Tibial artery (tissue), 4 donors: ENCODE measurements at regions not wholly inside any gene's neighbourhood (a gene's known extent, or its start where the extent isn't known, plus 50 kb on each side); places are given as distances from the start of the nearest gene placed in this dataset.

Experiments used
- DNase-seq, 2 donors: peaks; one replicate each; pipeline ENCODE4 v3.0.0-alpha.2; 2019
- H3K27ac ChIP-seq, 2 donors: fragments of 200-600 bp; sonication (generic) in 1 of 2; 1 replicate in 1 of 2; 2 replicates in 1 of 2; pipeline ENCODE4 v1.5.1; 2018 to 2019; ENCODE audit warnings: mild to moderate bottlenecking in 1 of 2
- H3K27me3 ChIP-seq, 2 donors: fragments of 200-600 bp; sonication (generic) in 1 of 2; one replicate each; pipeline versions ENCODE4 v1.5.1 to v1.6.0; 2016 to 2019
- H3K36me3 ChIP-seq, 3 donors: fragments of 200-600 bp; sonication (generic) in 2 of 3; one replicate each; pipeline ENCODE4 v1.5.1; 2016 to 2019; ENCODE audit warnings: mild to moderate bottlenecking in 2 of 3
- H3K4me1 ChIP-seq, 4 donors: fragments of 200-600 bp; sonication (generic) in 2 of 4; 1 replicate in 3 of 4; 2 replicates in 1 of 4; pipeline ENCODE4 v1.5.1; 2016 to 2019
- H3K4me3 ChIP-seq, 2 donors: fragments of 200-600 bp; sonication (generic) in 1 of 2; 1 replicate in 1 of 2; 2 replicates in 1 of 2; pipeline ENCODE4 v1.5.1; 2018 to 2019; ENCODE audit warnings: mild to moderate bottlenecking in 2 of 2
- H3K9me3 ChIP-seq, 3 donors: fragments of 200-600 bp; sonication (generic) in 1 of 3; one replicate each; pipeline ENCODE4 v1.5.1; 2016 to 2019
- intact Hi-C: fragments of 100-400 bp; cut with DNase I; formaldehyde crosslinking; loops from one replicate; pipeline ENCODE4 v1.15.0; 2023; ENCODE audit warnings: low total_unique reads
- TF ChIP-seq, protein P1 (sequence below), 2 experiments: fragments of 200-600 bp in 1 of 2; fragments of 450-650 bp in 1 of 2; IDR thresholded peaks; one replicate each; pipeline ENCODE4 v1.5.1; 2017 to 2019; ENCODE audit warnings: antibody characterized with exemption in 2 of 2, mild to moderate bottlenecking in 1 of 2, moderate library complexity in 1 of 2

DNA sequence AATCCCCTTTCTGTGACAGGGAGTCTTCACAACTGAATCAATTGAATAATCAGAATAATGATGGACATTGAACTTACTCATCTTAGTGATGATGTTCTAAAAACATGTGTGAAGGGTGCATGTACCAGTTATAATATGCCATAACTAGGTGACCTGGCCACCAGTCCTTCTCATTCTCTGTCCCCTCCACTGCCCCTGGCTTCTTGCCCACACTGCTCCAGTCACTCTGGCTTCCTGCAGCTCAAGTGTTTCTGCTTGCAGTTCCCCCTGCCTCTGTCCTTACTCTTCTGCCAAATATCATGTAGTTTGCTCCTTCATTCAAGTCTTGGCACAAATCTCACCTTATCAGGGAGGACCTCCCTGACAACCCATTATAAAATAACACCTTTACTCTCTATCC is 168.1 kb upstream of the SLC7A11 start:
- intact Hi-C loops, result no loop called here
- H3K27ac ChIP-seq, result no peak overlapping the region
- H3K27me3 ChIP-seq, result no peaks in the 10 kb centered on the region
- no peaks in the 10 kb centered on the region for H3K9me3 ChIP-seq
- TF ChIP-seq, protein P1, sequence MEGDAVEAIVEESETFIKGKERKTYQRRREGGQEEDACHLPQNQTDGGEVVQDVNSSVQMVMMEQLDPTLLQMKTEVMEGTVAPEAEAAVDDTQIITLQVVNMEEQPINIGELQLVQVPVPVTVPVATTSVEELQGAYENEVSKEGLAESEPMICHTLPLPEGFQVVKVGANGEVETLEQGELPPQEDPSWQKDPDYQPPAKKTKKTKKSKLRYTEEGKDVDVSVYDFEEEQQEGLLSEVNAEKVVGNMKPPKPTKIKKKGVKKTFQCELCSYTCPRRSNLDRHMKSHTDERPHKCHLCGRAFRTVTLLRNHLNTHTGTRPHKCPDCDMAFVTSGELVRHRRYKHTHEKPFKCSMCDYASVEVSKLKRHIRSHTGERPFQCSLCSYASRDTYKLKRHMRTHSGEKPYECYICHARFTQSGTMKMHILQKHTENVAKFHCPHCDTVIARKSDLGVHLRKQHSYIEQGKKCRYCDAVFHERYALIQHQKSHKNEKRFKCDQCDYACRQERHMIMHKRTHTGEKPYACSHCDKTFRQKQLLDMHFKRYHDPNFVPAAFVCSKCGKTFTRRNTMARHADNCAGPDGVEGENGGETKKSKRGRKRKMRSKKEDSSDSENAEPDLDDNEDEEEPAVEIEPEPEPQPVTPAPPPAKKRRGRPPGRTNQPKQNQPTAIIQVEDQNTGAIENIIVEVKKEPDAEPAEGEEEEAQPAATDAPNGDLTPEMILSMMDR (IDR thresholded peaks at IDR 0.05), result no peak
- H3K4me1 ChIP-seq, result peaks cover 0 to 2% (median 0%) of the 10 kb centered on the region in 4 donors
- H3K4me3 ChIP-seq, result no peak overlapping the region
- no peak for DNase-seq
- no peaks in the 10 kb centered on the region for H3K36me3 ChIP-seq

DNA sequence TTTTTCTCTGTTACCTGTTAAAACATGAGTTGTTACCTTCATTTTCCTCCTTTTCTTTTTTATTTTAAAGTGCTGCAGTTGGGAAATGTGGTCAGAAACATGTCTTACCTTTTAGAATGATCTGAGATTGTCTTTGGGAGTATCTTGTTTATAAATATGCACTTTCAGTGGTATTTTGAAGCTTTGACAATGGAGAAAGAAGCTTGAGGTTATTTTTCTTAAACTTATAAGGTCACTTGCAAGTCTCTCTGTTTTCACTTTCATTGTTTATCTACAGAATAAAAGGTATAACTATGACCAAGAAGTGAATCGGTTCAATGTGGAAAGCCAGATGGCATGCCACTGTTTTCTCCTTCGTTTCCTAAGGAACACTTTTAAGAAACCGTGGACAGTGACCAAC is 167.5 kb upstream of the SLC7A11 start:
- H3K9me3 ChIP-seq, result no peaks in the 10 kb centered on the region
- no peak overlapping the region for H3K27ac ChIP-seq
- TF ChIP-seq, protein P1 (IDR thresholded peaks at IDR 0.05), result no peak
- DNase-seq, result no peak
- H3K4me3 ChIP-seq, result no peak overlapping the region
- no peaks in the 10 kb centered on the region for H3K27me3 ChIP-seq
- peaks cover 0 to 2% (median 0%) of the 10 kb centered on the region in 4 donors for H3K4me1 ChIP-seq
- intact Hi-C loops, result no loop called here
- H3K36me3 ChIP-seq, result no peaks in the 10 kb centered on the region

DNA sequence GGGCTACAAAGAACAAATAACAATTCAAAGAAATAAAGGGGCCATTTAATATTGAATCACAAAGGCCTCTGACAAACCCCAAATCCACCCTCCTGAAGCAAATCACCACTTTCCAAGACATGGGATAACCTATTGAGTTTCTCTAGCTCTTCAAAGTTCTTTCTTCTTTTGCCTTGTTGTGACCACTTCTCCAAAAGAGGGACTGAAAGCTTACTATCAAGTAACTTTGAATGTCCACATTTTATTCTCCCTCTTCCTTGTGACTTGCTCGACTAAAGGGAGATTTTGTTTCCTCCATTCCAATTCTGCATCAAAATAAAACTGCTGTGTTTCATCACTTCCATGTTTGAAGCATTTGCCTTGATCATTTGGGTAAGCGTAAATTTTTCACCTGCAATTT is 166.6 kb upstream of the SLC7A11 start:
- no peaks in the 10 kb centered on the region for H3K9me3 ChIP-seq
- peaks cover 0 to 2% (median 0%) of the 10 kb centered on the region in 4 donors for H3K4me1 ChIP-seq
- no peaks in the 10 kb centered on the region for H3K27me3 ChIP-seq
- no peaks in the 10 kb centered on the region for H3K36me3 ChIP-seq
- no peak overlapping the region for H3K27ac ChIP-seq
- DNase-seq, result no peak
- no peak overlapping the region for H3K4me3 ChIP-seq
- TF ChIP-seq, protein P1 (IDR thresholded peaks at IDR 0.05), result no peak
- intact Hi-C loops, result no loop called here

DNA sequence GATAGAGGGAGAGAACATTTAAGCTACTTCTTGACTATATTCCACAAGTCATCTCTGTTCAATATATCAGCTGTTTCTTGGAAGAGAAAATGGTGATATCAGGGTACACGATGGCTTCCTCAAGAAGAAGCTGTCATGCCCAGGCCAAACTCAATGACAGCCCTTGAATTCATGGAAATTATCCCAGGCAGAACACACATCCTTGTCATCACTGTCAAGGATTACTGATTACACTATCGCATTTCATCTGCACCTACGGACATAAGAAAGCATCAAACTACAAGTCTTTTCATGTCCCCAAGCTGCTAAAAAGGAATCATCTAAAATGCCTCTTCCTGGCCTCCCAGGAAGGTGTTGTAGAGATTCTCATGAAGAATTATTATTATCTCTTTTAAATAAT is 165.2 kb upstream of the SLC7A11 start:
- Histone ChIP-seq H3K4me3 (no peak overlapping the region), H3K27ac (no peak overlapping the region), H3K4me1 (peaks cover 0 to 2% (median 0%) of the 10 kb centered on the region in 4 donors), H3K36me3 (no peaks in the 10 kb centered on the region), H3K9me3 (no peaks in the 10 kb centered on the region), H3K27me3 (no peaks in the 10 kb centered on the region)
- intact Hi-C loops, result no loop called here
- TF ChIP-seq, protein P1 (IDR thresholded peaks at IDR 0.05), result no peak
- no peak for DNase-seq

DNA sequence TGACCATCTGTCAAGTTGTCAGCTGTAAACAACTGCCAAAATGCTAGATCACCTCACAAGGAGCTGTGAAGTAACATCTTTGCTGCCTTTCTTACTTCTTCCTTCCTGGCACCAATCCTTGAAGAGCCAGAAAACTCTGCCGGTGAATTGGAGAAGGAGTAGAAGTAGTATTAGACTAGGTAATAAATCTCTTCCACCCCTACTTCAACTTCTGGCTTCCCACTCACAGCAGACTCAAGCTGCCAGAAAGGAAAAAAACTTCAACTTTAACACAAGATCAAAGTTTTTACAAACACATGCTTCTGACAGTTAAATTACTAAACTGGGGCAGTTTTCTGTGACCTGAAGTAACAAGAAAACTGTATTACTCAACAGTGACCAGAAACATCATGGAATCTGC is 164.7 kb upstream of the SLC7A11 start:
- no peaks in the 10 kb centered on the region for H3K27me3 ChIP-seq
- intact Hi-C loops, result no loop called here
- no peaks in the 10 kb centered on the region for H3K9me3 ChIP-seq
- H3K4me1 ChIP-seq, result peaks cover 0 to 2% (median 0%) of the 10 kb centered on the region in 4 donors
- H3K4me3 ChIP-seq, result no peak overlapping the region
- no peaks in the 10 kb centered on the region for H3K36me3 ChIP-seq
- no peak for DNase-seq
- H3K27ac ChIP-seq, result no peak overlapping the region
- TF ChIP-seq, protein P1 (IDR thresholded peaks at IDR 0.05), result no peak

DNA sequence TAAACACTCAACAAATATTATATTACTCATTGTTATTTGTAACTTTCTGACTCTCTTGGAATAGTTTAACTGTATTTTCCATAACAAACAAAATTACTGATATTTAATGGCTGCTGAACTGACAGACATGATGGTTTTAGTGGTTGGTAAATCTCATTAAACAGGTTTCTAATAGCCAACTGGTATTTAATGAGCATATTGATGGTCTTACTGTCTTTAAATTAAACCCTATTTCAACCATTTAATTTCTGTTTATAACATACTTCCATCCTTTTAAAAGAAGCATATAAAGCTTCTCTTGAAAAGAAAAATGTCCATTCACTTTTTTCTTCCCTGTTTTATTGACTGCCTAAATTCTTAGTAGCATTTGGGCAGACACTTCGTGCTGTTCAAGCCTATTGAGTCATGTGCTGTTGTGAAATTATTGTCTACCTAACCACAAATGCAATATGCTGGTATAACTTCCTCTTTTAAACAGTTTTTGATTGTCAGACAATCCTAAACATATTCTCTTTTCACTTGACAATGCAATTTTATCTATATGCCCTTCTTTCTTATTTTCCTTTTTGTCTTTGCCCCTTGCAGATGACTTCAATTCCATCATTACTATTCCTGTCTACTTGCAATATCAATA is 163.9 kb upstream of the SLC7A11 start:
- no peaks in the 10 kb centered on the region for H3K9me3 ChIP-seq
- H3K27me3 ChIP-seq, result no peaks in the 10 kb centered on the region
- no peak overlapping the region for H3K27ac ChIP-seq
- DNase-seq, result no peak
- TF ChIP-seq, protein P1 (IDR thresholded peaks at IDR 0.05), result no peak
- peaks cover 0 to 6% (median 3%) of the 10 kb centered on the region in 4 donors for H3K4me1 ChIP-seq
- intact Hi-C loops, result no loop called here
- no peaks in the 10 kb centered on the region for H3K36me3 ChIP-seq
- no peak overlapping the region for H3K4me3 ChIP-seq
